HAP-1 (cell line): ENCODE measurements at regions not wholly inside any gene's neighbourhood (a gene's known extent, or its start where the extent isn't known, plus 50 kb on each side); places are given as distances from the start of the nearest gene placed in this dataset.

Experiments
- DNase-seq, 2 experiments: peaks; one replicate each; pipeline ENCODE4 v3.0.0-alpha.2; 2016 to 2020; ENCODE audit warnings: low spot score in 2 of 2
- H3K27me3 ChIP-seq: fragments of 250-450 bp; sonication (Bioruptor Pico); 2 replicates; pipeline ENCODE4 v1.5.1; 2020; ENCODE audit warnings: low read depth, mild to moderate bottlenecking, moderate library complexity
- H3K36me3 ChIP-seq: fragments of 250-450 bp; sonication (Bioruptor Pico); replicated peaks from 2 replicates; pipeline ENCODE4 v1.5.1; 2020; ENCODE audit warnings: mild to moderate bottlenecking
- H3K4me1 ChIP-seq: fragments of 250-450 bp; sonication (Bioruptor Pico); 2 replicates; pipeline ENCODE4 v1.5.1; 2020; ENCODE audit warnings: mild to moderate bottlenecking
- H3K4me3 ChIP-seq: fragments of 250-450 bp; sonication (Bioruptor Pico); 2 replicates; pipeline ENCODE4 v1.5.1; 2020; ENCODE audit warnings: mild to moderate bottlenecking, moderate library complexity
- H3K9me3 ChIP-seq: fragments of 250-450 bp; sonication (Bioruptor Pico); 2 replicates; pipeline ENCODE4 v1.5.1; 2020; ENCODE audit warnings: mild to moderate bottlenecking, moderate library complexity
- in situ Hi-C: fragments of 300-500 bp; cut with MboI; formaldehyde crosslinking; loops from 3 replicates; pipeline ENCODE4 v1.14.3; 2020; ENCODE audit warnings: low sequenced_read_pairs, inconsistent platforms, mixed read lengths

- H3K36me3 ChIP-seq, result no peaks in the 10 kb centered on the region
- H3K27me3 ChIP-seq, result no peaks in the 10 kb centered on the region
- no peak for DNase-seq
- H3K4me3 ChIP-seq, result no peak overlapping the region
- peaks cover 5% of the 10 kb centered on the region; the same call in 1 of the 2 replicates for H3K4me1 ChIP-seq
- H3K9me3 ChIP-seq, result no peaks in the 10 kb centered on the region
- in situ Hi-C loops, result no loop called here
Observed at GRCh38 chr9:84224246-84224645, 116.3 kb downstream of the SLC28A3 start.
